Suprapubic skin (tissue), 3 donors: ENCODE measurements at regions not wholly inside any gene's neighbourhood (a gene's known extent, or its start where the extent isn't known, plus 50 kb on each side); places are given as distances from the start of the nearest gene placed in this dataset.

ENCODE experiments used
- CTCF ChIP-seq, 2 donors: fragments of 200-600 bp in 1 of 2; fragments of 450-650 bp in 1 of 2; sonication (generic) in 1 of 2; IDR thresholded peaks; one replicate each; pipeline ENCODE4 v1.5.1; 2016 to 2019; ENCODE audit warnings: antibody characterized with exemption in 2 of 2, mild to moderate bottlenecking in 1 of 2, moderate library complexity in 1 of 2
- POLR2A ChIP-seq, 2 donors: fragments of 450-650 bp; IDR thresholded peaks; one replicate each; pipeline ENCODE4 v1.6.1; 2017; ENCODE audit warnings: antibody characterized with exemption in 2 of 2, mild to moderate bottlenecking in 2 of 2, moderate library complexity in 2 of 2

- TF ChIP-seq POLR2A (IDR thresholded peaks at IDR 0.05) (no peak), CTCF (IDR thresholded peaks at IDR 0.05) (no peak)
Observed at GRCh38 chr13:47474326-47474725, 526.7 kb downstream of the SUCLA2 start.
